Osteocyte (in vitro differentiated cells): ENCODE measurements at regions not wholly inside any gene's neighbourhood (a gene's known extent, or its start where the extent isn't known, plus 50 kb on each side); places are given as distances from the start of the nearest gene placed in this dataset.

Source experiments
- DNase-seq: peaks from one replicate; pipeline ENCODE4 v3.0.0; 2021; ENCODE audit warnings: mixed read lengths; ENCODE audit not compliant: unreplicated experiment; ENCODE audit errors: extremely low spot score
- H3K27ac Mint-ChIP-seq: one replicate; pipeline ENCODE4 v1.8.0; 2021; ENCODE audit warnings: mild to moderate bottlenecking, mixed read lengths; ENCODE audit not compliant: unreplicated experiment
- H3K27me3 Mint-ChIP-seq: one replicate; pipeline ENCODE4 v1.8.0; 2021; ENCODE audit warnings: mixed read lengths; ENCODE audit not compliant: unreplicated experiment
- H3K36me3 Mint-ChIP-seq: one replicate; pipeline ENCODE4 v1.8.0; 2021; ENCODE audit warnings: mixed read lengths; ENCODE audit not compliant: unreplicated experiment
- H3K4me1 Mint-ChIP-seq: one replicate; pipeline ENCODE4 v1.8.0; 2021; ENCODE audit warnings: mixed read lengths; ENCODE audit not compliant: unreplicated experiment
- H3K4me3 Mint-ChIP-seq: one replicate; pipeline ENCODE4 v1.8.0; 2021; ENCODE audit warnings: mild to moderate bottlenecking, moderate library complexity, mixed read lengths; ENCODE audit not compliant: unreplicated experiment
- H3K9me3 Mint-ChIP-seq: one replicate; pipeline ENCODE4 v1.8.0; 2021; ENCODE audit warnings: mixed read lengths; ENCODE audit not compliant: unreplicated experiment
- CTCF ChIP-seq: fragments of 200-600 bp; sonication (generic); IDR thresholded peaks from 2 replicates; pipeline ENCODE4 v1.5.0; 2021; ENCODE audit warnings: antibody characterized with exemption, mild to moderate bottlenecking, moderate library complexity

- H3K36me3 Mint-ChIP-seq = no peaks in the 10 kb centered on the region
- no peak overlapping the region for H3K4me3 Mint-ChIP-seq
- H3K9me3 Mint-ChIP-seq = no peaks in the 10 kb centered on the region
- H3K27me3 Mint-ChIP-seq = no peaks in the 10 kb centered on the region
- TF ChIP-seq CTCF = no peak
- H3K27ac Mint-ChIP-seq = no peak overlapping the region
- H3K4me1 Mint-ChIP-seq = peaks cover 9% of the 10 kb centered on the region
- no peak for DNase-seq
These were observed 199.7 kb downstream of the ARRDC4 start for GRCh38 chr15:98160236-98160635.

DNA sequence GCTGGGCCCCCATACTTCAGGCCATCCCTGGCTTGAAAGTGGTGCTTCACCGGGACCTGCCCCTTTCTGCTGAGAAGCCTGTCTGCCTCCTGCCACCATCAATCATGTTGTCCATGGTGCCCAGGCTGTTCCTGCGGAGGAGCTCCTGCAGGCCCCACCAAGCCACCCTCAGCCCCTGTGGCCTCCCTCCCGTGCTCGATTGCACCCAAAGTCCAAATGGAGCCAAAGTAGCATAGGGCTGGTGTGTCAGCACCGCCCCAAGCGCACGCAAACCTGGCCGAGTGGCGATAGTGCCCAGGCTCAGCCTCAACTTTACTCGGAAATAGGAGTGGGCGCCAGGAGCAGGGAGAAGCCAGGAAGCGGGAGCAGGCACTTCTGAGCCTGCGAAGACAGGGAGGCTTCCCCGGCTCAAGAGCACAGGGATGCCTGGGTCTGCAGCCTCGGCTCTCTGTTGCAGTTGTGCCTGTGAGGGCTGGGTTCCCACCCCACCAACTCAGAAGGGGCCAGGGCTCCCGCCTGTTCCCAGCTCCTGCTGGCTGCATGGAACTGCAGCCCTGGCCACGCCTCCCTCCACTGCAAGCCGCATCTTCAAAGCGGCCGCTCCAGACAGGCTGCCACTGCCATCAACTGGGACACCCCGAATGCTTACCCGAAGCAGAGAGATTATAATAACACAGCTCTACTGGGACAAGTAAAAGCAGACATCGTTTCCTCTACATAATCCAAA lies 203.0 kb downstream of the ARRDC4 start:
- H3K9me3 Mint-ChIP-seq = no peaks in the 10 kb centered on the region
- no peak for TF ChIP-seq CTCF
- no peak overlapping the region for H3K27ac Mint-ChIP-seq
- no peak overlapping the region for H3K4me3 Mint-ChIP-seq
- no peak for DNase-seq
- no peaks in the 10 kb centered on the region for H3K27me3 Mint-ChIP-seq
- peaks cover 3% of the 10 kb centered on the region for H3K4me1 Mint-ChIP-seq
- no peaks in the 10 kb centered on the region for H3K36me3 Mint-ChIP-seq

DNA sequence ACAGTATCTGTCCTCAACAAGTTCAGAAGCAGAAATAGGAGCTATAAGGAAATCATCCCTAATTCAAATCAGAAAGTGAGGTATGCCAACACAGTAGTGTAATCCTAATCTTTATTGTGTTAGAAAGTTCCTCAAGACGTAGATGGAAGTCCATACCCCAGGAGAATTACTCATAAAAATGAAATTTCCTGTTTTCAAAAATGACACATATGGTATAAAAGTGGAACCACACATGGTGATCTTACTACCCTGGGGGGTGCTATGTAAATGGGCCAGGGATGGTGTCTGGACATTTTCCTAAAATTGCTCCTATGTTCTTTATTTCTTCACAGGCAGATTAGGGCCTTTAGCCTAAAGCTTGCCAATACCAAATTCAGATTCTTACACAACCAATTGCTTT lies 204.1 kb downstream of the ARRDC4 start:
- no peaks in the 10 kb centered on the region for H3K9me3 Mint-ChIP-seq
- H3K4me3 Mint-ChIP-seq = no peak overlapping the region
- TF ChIP-seq CTCF = no peak
- no peak overlapping the region for H3K27ac Mint-ChIP-seq
- peaks cover 3% of the 10 kb centered on the region for H3K4me1 Mint-ChIP-seq
- H3K27me3 Mint-ChIP-seq = no peaks in the 10 kb centered on the region
- no peaks in the 10 kb centered on the region for H3K36me3 Mint-ChIP-seq
- no peak for DNase-seq

GRCh38 chr15:98164986-98165385 lies 204.5 kb downstream of the ARRDC4 start:
- Mint-ChIP-seq H3K27ac (no peak overlapping the region), H3K4me1 (peaks cover 3% of the 10 kb centered on the region), H3K9me3 (no peaks in the 10 kb centered on the region), H3K27me3 (no peaks in the 10 kb centered on the region), H3K4me3 (no peak overlapping the region), H3K36me3 (no peaks in the 10 kb centered on the region)
- DNase-seq = no peak
- TF ChIP-seq CTCF = no peak

DNA sequence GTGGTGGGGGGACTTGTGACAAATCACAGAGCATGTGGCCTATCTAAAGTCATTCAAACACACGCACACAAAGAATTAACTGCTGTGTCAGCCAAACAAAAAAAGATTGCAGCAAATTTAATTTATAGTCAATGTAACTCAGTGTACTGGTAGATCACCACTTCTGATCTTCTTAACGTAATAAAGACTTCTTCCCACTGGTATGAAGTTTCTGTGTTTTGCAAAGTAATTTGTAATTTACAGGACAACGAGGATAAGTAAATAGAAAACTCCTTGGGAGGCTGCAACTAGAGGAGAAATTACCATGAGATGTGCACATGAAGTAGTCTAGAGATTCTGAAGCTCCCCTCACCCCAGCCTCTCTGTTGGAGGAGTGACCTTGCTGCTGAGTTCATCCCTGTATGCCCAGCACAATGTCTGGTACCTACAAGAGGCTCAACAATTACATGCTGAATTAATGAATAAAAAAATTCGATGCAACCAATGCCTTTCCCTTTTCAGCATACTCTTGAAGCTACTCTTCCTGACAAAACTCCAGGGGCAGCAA lies 207.3 kb downstream of the ARRDC4 start:
- H3K9me3 Mint-ChIP-seq = no peaks in the 10 kb centered on the region
- H3K4me1 Mint-ChIP-seq = peaks cover 3% of the 10 kb centered on the region
- no peak for DNase-seq
- no peak overlapping the region for H3K27ac Mint-ChIP-seq
- no peaks in the 10 kb centered on the region for H3K36me3 Mint-ChIP-seq
- no peak overlapping the region for H3K4me3 Mint-ChIP-seq
- TF ChIP-seq CTCF = no peak
- H3K27me3 Mint-ChIP-seq = no peaks in the 10 kb centered on the region
